ENCODE measurements at regions not wholly inside any gene's neighbourhood (a gene's known extent, or its start where the extent isn't known, plus 50 kb on each side); places are given as distances from the start of the nearest gene placed in this dataset.

- H3K9me2 ChIP-seq (ENCODE audit: insufficient read depth) = no peaks in the 10 kb centered on the region
- H3K9me3 ChIP-seq (ENCODE audit: insufficient read depth, low read depth) = no peaks in the 10 kb centered on the region
- no peak for DNase-seq
- H3K27me3 ChIP-seq (ENCODE audit: insufficient read depth, low read depth) = 0 out of 2 replicates have a peak, but pooled peaks cover 1% of the 10 kb centered on the region
- no peak overlapping the region for H3K4me2 ChIP-seq
- intact Hi-C loops (cut with micrococcal nuclease; ENCODE audit: unreplicated experiment) = no loop called here
- H4K20me1 ChIP-seq (ENCODE audit: insufficient read depth) = no peaks in the 10 kb centered on the region
- H3F3A ChIP-seq (ENCODE audit: insufficient read depth, low read depth) = no peaks in the 10 kb centered on the region
- no peaks in the 10 kb centered on the region for H3K79me2 ChIP-seq (ENCODE audit: low read depth)
- no peaks in the 10 kb centered on the region for H3K4me1 ChIP-seq (replicated peaks; ENCODE audit: insufficient read depth)
- no peak overlapping the region for H3K4me3 ChIP-seq
- ChIA-PET POLR2A (ENCODE audit: unreplicated experiment) (no interaction called here), CTCF (no interaction called here)
- no TSS peak for BruUV-seq (replicated peaks)
- H3K27ac ChIP-seq = no peak overlapping the region
- TF ChIP-seq EZH2 (IDR thresholded peaks at IDR 0.05; ENCODE audit: low read depth) = no peak
- TF ChIP-seq CTCF (conservative IDR thresholded peaks at IDR 0.05) = no peak
- no peaks in the 10 kb centered on the region for H3K36me3 ChIP-seq (ENCODE audit: low read depth)
- H2AFZ ChIP-seq = no peak overlapping the region
Measured at GRCh38 chrX:13876652-13877051, 59.8 kb upstream of the GPM6B start.

- CTCF ChIA-PET = no interaction called here
- Histone ChIP-seq H3K9me2 (ENCODE audit: insufficient read depth) (no peaks in the 10 kb centered on the region), H3K9me3 (ENCODE audit: insufficient read depth, low read depth) (no peaks in the 10 kb centered on the region), H3K4me2 (no peak overlapping the region), H3F3A (ENCODE audit: insufficient read depth, low read depth) (no peaks in the 10 kb centered on the region), H3K79me2 (ENCODE audit: low read depth) (no peaks in the 10 kb centered on the region), H3K27ac (no peak overlapping the region), H3K27me3 (ENCODE audit: insufficient read depth, low read depth) (0 out of 2 replicates have a peak, but pooled peaks cover 3% of the 10 kb centered on the region), H3K36me3 (ENCODE audit: low read depth) (no peaks in the 10 kb centered on the region), H4K20me1 (ENCODE audit: insufficient read depth) (no peaks in the 10 kb centered on the region), H3K4me3 (no peak overlapping the region), H2AFZ (no peak overlapping the region), H3K4me1 (replicated peaks; ENCODE audit: insufficient read depth) (no peaks in the 10 kb centered on the region)
- TF ChIP-seq CTCF (conservative IDR thresholded peaks at IDR 0.05) = no peak
- no peak for TF ChIP-seq EZH2 (IDR thresholded peaks at IDR 0.05; ENCODE audit: low read depth)
- intact Hi-C loops (cut with micrococcal nuclease; ENCODE audit: unreplicated experiment) = no loop called here
- BruUV-seq (replicated peaks) = no TSS peak
- DNase-seq = no peak
- POLR2A ChIA-PET (ENCODE audit: unreplicated experiment) = no interaction called here
Measured at GRCh38 chrX:13875572-13875971, 58.7 kb upstream of the GPM6B start.

GRCh38 chrX:13868591-13868990, 51.7 kb upstream of the GPM6B start:
- intact Hi-C loops (cut with micrococcal nuclease; ENCODE audit: unreplicated experiment) = no loop called here
- Histone ChIP-seq H3K27ac (no peak overlapping the region), H3K4me2 (no peak overlapping the region), H3K4me3 (no peak overlapping the region), H3K27me3 (ENCODE audit: insufficient read depth, low read depth) (peaks cover 14% of the 10 kb centered on the region), H3K4me1 (replicated peaks; ENCODE audit: insufficient read depth) (no peaks in the 10 kb centered on the region), H4K20me1 (ENCODE audit: insufficient read depth) (no peaks in the 10 kb centered on the region), H3K9me2 (ENCODE audit: insufficient read depth) (no peaks in the 10 kb centered on the region), H3K9me3 (ENCODE audit: insufficient read depth, low read depth) (no peaks in the 10 kb centered on the region), H3K79me2 (ENCODE audit: low read depth) (no peaks in the 10 kb centered on the region), H3F3A (ENCODE audit: insufficient read depth, low read depth) (no peaks in the 10 kb centered on the region), H2AFZ (no peak overlapping the region), H3K36me3 (ENCODE audit: low read depth) (no peaks in the 10 kb centered on the region)
- no TSS peak for BruUV-seq (replicated peaks)
- no peak for DNase-seq
- no peak for TF ChIP-seq EZH2 (IDR thresholded peaks at IDR 0.05; ENCODE audit: low read depth)
- no peak for TF ChIP-seq CTCF (conservative IDR thresholded peaks at IDR 0.05)
- ChIA-PET POLR2A (ENCODE audit: unreplicated experiment) (no interaction called here), CTCF (no interaction called here)

Data from PC-9 (cell line).